ENCODE measurements at regions not wholly inside any gene's neighbourhood (a gene's known extent, or its start where the extent isn't known, plus 50 kb on each side); places are given as distances from the start of the nearest gene placed in this dataset.

DNA sequence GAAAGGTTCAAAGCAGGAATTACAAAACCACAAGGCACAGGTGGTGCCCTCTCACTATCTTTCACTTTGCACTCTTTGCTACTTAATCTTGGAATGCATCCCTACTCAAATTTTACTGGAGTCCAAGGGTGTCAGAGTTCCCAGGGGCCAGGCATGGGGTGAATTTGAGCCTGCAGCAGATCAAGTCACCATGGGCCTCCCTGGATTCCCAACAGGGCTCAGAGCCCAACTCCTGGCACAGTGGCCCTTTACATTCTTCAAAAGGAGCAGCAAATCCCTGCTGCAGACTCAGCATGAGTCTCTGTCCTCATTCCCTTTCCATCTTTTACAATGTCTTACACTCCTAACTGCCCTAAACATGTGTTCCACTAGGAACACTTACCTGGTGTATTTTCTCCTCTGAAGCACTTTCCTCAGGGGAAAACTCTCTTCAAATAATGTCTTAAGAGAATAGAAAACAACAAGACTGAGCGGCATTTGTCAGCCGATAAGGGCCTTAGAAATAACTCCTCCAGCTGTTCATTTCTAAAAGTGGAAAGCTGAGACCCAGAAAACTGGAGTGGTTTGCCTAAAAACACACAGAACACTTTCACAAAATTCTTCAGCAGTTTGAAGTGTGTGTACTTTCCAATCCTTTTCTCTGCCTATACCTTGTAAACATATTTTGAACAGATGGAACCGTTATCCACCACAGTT is 596.0 kb downstream of the INSC start:
- DNase-seq: no peak

DNA sequence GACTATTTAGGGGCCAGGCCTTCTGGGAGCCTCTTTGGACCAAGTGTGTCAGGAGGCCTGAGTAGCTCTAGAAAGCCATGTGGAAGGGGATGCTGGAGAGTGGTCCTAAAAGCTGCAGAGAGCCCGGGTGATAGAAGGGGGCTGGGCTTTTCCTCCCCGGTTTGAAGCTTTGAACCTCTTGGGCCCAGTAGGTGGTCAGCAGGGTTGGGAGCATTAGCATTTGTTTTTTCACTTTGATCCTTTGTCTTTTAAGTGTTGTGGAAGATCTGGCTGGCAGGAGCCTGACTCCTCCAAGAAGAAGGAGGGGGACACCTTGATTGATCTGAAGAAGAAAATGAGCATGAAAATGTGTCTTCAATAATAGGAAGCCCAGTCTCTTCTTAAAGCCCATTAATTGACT is 596.6 kb downstream of the INSC start:
- DNase-seq: no peak

DNA sequence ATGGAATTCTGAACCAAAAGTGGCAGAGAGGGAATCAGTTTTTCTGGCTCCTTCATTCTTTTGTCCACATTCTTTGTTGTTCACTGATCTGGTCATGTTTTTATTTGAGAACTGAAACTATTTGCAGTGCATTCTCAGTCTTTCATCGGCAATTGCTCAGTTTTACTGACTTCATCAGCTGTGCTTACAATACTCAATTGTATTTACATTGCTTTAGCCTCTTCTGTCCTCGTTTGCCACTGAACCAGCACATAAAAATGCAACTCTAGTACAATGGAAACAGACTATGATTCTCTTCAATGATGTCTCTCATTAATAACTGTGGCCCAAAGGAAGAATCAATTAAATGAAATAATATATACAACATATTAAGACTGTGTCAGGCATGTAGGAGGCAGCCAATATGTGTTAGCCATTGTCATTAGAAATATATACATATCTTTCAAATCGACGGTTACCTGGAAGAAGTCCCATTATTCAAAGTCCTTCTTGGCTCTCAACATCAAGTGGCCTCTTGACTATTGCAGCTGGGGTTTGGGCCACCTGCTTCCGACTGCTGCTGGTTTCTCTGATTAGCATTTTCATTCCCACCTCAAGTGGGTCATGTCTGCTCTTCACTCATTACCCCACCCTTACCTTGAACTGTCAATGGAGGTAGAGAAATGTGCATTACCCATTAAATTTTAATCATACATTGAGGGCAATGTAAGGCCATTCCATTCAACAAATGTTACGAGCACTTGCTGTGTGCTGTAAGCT is 600.1 kb downstream of the INSC start:
- DNase-seq: no peak

DNA sequence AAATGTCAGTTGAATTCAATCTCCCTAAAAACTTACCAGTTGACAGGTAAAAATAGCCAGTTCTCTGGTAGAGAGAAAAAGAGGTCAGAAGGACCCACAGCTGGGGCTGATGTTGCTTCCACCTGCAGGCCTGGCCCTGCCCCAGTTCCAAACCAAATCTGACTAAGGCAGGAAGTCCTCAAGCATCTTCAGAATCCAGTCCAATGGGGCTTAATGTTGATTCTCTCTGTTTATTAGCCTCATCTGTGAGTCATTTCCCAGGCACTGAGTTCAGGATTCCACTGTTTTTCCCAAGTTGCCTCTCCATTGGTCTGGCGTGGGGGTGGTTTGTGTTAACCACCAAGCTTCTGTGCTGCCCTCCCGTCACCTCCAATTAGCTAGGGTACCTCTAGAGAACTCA is 601.8 kb downstream of the INSC start:
- no peak for DNase-seq

DNA sequence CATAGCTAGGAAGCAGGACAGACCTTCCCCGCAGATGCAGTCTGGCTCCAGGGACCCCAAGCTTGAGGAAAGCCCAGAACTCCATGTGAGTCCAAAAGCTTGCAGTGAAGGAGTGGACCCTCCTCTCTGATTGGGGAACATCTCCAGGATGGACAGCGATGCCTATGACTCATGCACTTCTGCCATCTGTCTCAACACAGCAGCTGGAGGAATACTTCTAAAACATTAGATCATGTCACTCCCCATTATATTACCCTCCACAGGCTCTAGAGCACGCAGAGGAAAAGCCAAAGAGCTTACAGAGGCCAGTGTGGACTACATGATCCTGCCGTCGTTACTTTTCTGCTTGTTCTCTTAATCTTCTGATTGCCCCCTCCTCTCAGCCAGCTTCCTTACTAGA is 605.7 kb downstream of the INSC start:
- DNase-seq: no peak

GRCh38 chr11:15723966-15724365 is 609.2 kb downstream of the INSC start:
- no peak for DNase-seq

GRCh38 chr11:15724601-15725000 is 609.9 kb downstream of the INSC start:
- no peak for DNase-seq

DNA sequence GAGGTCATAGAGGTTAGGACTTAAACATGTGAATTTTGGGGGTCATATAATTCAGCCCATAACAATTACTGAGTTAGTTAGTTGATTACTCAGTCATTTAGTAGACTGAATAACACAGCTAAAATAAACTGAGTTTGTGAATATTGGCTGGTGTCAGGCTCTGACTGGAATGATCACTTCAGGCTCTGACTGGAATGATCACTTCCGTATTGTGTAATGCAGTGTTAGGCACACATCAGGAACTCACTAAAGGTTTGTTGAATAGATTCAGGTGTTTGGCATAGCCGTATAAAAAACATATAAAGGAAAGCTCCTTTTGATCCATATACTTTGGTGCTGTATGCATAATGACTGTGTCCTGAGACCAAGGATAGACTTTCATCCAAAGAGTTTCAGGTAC is 610.5 kb downstream of the INSC start:
- DNase-seq: no peak

DNA sequence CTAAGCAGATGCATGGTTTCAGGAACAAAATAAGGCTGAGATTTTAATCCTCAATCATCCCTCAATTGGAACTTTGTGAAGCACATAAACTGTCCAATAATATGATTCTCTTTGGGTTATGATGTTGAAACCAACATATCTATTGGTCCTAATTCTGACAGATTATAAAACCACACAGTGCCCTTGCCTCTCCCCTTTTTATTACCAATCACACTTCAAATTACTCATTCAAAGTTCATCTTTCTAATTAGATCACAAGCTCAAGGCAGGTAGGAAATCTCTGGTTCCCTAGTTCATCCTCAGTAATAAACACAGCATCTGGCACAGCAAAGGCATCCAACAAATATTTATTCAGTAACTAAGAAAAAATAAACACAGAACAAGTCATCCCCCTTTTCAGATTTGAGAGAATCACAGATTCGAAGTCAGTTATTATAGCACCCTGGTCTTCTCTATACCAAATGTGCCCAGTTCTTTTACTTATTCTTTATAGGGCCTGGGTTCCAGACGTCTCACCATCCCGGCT is 611.6 kb downstream of the INSC start:
- no peak for DNase-seq

DNA sequence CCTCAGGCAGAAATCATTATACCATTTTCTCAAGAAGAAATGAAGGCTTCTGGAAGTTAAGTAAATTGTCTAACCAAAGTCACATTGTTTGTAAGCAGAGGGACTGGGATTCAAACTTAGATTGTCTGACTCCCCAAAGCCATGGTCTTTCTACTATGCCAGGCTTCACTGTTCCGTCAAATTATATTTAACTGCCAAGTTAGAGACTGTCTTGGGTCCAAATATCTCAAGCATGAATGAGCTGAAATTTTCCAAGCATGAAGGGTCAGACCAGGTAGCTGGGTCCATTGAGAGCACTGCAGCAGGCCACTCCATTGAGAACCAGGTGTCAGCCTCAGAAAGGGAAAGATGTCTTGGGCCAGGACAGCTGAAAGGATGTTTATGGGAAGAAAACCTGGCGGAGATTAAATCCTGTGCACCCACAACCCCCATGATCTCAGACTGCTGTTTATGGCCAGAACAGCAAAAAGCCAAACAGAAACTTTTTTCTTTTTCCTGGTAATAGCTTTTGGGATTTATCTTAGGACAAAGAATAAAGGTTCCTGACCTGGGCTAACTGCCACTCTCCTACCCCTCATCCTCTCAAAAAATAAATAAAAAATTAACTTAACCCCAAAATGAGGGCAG is 612.3 kb downstream of the INSC start:
- DNase-seq: no peak

DNA sequence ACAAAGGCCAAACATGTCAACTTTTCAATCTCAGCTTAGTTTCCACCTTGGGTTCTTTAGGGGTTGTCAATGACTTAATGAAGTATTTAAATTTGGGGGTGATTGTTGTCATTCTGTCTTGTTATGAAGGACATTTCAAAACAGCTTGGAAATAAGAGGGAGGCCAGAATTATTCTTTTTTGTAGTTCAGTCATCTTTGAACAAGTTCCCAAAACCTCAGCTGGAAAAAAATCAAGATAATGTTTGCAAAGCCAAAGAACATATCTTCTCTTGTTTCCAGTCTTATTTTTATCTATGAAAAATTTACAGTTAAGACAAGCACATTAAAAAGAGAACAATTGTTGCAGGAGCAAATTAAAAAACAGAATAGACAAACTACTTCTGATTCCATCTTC is 612.8 kb downstream of the INSC start:
- DNase-seq: no peak

GRCh38 chr11:15728207-15728606 is 613.5 kb downstream of the INSC start:
- DNase-seq: no peak

DNA sequence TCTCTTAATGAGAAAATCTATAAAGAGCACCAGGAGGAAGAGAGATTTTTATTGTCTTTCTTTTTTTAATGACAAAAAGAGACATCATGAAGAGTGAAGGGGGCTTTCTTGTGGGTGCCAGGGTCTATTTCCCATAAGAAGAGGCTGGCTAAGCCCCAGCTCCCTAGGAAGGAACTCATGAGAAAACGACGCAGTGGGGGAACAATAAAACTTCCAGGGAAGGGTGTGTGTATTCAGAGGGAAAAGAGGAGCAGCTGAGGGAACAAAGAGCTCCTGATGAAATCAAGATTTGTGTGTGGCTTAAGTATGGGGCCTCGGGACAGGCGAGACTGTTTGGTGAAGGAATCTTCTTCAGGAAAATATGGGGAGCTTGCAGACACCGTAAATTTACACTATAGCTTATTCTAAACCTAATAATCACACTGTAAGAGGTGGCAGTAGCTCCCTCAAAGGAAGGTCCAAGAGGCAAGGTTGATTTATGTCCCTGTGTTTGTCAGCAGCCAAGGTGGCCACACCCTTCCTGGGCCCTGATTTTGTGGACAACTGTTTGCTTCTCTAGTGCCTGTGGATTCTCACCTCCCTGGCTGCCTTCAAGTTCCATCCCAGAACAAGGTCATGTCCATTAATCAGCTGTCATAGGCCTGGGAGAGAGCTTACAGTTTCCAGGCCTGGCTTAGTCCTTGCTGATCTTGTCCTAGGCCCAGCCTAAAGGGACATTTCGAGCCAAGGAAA is 615.7 kb downstream of the INSC start:
- DNase-seq: no peak

DNA sequence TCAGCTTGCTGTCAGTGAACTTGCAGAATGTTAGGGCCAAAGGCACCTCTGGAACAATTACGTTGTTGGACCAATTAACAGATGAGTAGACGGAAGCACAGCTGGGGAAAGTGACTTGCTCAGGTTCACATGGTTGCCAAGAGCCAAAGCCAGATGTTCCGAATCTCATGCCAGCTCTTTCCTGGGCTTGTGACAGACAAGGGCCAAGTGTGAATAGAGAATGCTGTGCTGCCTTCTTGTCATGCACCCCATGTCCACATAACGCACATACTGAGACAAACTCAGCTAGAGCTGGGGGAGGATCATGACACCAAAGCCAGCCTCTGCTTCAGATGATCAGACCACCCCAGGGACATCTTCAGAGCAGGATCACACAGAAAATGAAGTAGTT is 616.3 kb downstream of the INSC start:
- no peak for DNase-seq

GRCh38 chr11:15735706-15736105 is 620.6 kb downstream of the SOX6 start:
- no peak for DNase-seq

DNA sequence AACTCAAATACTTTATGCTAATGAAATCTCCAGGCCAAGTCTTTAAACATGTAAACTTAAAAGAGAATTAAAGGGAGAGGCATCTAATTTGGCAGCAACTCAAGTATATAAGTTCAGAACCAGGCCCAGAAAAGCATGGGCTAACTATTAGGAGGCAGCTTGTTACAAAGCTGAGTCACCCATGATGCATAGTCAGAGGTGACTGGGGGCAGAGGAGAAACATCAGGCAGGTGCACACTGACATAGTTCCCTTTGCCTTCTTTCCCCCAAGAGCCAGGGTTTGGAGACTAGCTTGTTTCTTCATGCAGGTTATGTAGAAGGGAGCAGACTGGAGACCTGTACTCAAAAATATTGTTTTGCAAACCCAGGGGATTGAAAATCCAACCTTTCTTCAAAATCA is 619.0 kb downstream of the SOX6 start:
- DNase-seq: no peak

DNA sequence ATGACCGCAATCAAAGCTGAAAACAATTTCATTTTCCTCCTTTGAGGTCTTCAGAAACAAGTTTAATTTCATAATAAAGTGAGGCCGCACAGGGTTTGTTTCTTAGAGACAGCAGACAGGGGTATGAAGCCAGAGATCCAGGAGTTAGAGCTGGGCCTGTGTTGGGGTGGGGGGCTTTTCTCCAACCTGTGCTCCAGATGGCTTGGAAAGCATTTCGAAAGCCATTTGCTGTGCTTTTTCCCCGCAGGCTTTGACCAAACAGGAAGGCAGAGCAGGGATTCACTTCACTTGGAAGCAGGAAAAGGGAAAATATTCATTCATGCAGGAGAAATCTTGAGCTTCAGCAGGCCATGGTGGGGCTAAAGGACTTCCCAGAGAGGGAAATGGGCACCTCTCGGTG is 617.4 kb downstream of the SOX6 start:
- no peak for DNase-seq

- DNase-seq: no peak
Observed at GRCh38 chr11:15742626-15743519, 613.5 kb downstream of the SOX6 start.

DNA sequence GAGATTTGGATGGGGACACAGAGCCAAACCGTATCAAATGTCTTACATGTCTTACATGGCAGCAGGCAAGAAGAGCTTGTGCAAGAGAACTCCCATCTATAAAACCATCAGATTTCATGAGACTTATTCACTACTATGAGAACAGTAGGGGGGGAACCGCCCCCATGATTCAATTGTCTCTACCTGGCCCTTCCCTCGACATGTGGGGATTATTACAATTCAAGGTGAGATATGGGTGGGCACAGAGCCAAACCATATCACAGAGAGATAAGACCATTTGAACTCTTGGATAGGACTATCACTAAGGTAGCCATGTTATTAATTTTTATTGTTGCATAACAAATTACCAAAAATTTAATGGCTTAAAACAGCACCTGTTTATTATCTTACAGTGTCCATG is 611.7 kb downstream of the SOX6 start:
- DNase-seq: no peak

GRCh38 chr11:15745266-15745665 is 611.1 kb downstream of the SOX6 start:
- no peak for DNase-seq

- no peak for DNase-seq
Observed at GRCh38 chr11:15747671-15748070, 608.7 kb downstream of the SOX6 start.

GRCh38 chr11:15748132-15748531 is 608.2 kb downstream of the SOX6 start:
- no peak for DNase-seq
